IMR-90 (cell line): ENCODE measurements at regions not wholly inside any gene's neighbourhood (a gene's known extent, or its start where the extent isn't known, plus 50 kb on each side); places are given as distances from the start of the nearest gene placed in this dataset.

Experiments
- ATAC-seq: fragments of 200-7000 bp; cut with Tn5 transposase; 2 replicates; pipeline ENCODE4 v1.9.1; 2020; ENCODE audit warnings: low read depth, mild to moderate bottlenecking, moderate library complexity
- BruUV-seq: library from RNA; stranded (reverse); fragments of 400-500 nt; replicated peaks from 2 replicates; lab custom pipeline; 2021; lab: Mats Ljungman, UMichigan
- CTCF ChIA-PET: fragments of 300-600 bp; formaldehyde crosslinking; extraction: SDS; loops from one replicate; lab custom pipeline; 2021; ENCODE audit warnings: antibody characterized with exemption; lab: Yijun Ruan, JAX
- POLR2A ChIA-PET: fragments of 300-600 bp; sonication (Branson Sonifier 250); formaldehyde crosslinking; loops from one replicate; lab custom pipeline; 2022; ENCODE audit warnings: antibody characterized with exemption; ENCODE audit not compliant: unreplicated experiment; lab: Charles Lee
- DNase-seq: peaks from one replicate; pipeline ENCODE4 v3.0.0; 2013
- H2AFZ ChIP-seq: replicated peaks from 2 replicates; pipeline ENCODE3; 2013; ENCODE audit warnings: low read length, mild to moderate bottlenecking; ENCODE audit not compliant: poor library complexity
- H2AK5ac ChIP-seq: 2 replicates; pipeline ENCODE4 v1.6.1; 2013; ENCODE audit warnings: low read depth, low read length, inconsistent platforms
- H2AK9ac ChIP-seq: replicated peaks from 2 replicates; pipeline ENCODE3; 2013; ENCODE audit warnings: mild to moderate bottlenecking, low read depth, low read length, moderate library complexity; ENCODE audit not compliant: poor library complexity
- H2BK120ac ChIP-seq: 2 replicates; pipeline ENCODE4 v1.6.1; 2013; ENCODE audit warnings: low read depth, low read length, inconsistent platforms
- H2BK15ac ChIP-seq: 3 replicates; pipeline ENCODE4 v1.6.1; 2013; ENCODE audit warnings: low read depth, low read length, inconsistent platforms
- H2BK20ac ChIP-seq: 2 replicates; pipeline ENCODE4 v1.6.1; 2013; ENCODE audit warnings: low read depth, mild to moderate bottlenecking, inconsistent platforms, low read length, moderate library complexity
- H2BK5ac ChIP-seq: 2 replicates; pipeline ENCODE4 v1.6.1; 2013; ENCODE audit warnings: mild to moderate bottlenecking, low read depth, low read length, inconsistent platforms; ENCODE audit not compliant: poor library complexity, severe bottlenecking
- H3K14ac ChIP-seq: replicated peaks from 2 replicates; pipeline ENCODE4 v1.6.1; 2013; ENCODE audit warnings: low read depth, low read length, inconsistent platforms
- H3K18ac ChIP-seq: 2 replicates; pipeline ENCODE4 v1.6.1; 2013; ENCODE audit warnings: low read depth, low read length, control low read depth
- H3K23ac ChIP-seq: 2 replicates; pipeline ENCODE4 v1.6.1; 2013; ENCODE audit warnings: low read depth, low read length, inconsistent platforms
- H3K27ac ChIP-seq: 2 replicates; pipeline ENCODE4 v1.5.1; 2013; ENCODE audit warnings: mild to moderate bottlenecking, control low read depth, low read length; ENCODE audit not compliant: insufficient read depth
- H3K27me3 ChIP-seq: 2 replicates; pipeline ENCODE4 v1.6.1; 2013; ENCODE audit warnings: low read length; ENCODE audit not compliant: control insufficient read depth, insufficient read depth
- H3K36me3 ChIP-seq: 2 replicates; pipeline ENCODE4 v1.6.1; 2013; ENCODE audit warnings: low read length, mixed read lengths; ENCODE audit not compliant: control insufficient read depth, insufficient read depth
- H3K4ac ChIP-seq: 2 replicates; pipeline ENCODE4 v1.6.1; 2013; ENCODE audit warnings: low read depth, low read length, inconsistent platforms
- H3K4me1 ChIP-seq: 2 replicates; pipeline ENCODE4 v1.6.1; 2013; ENCODE audit warnings: low read length, mixed read lengths; ENCODE audit not compliant: control insufficient read depth, insufficient read depth
- H3K4me2 ChIP-seq: 2 replicates; pipeline ENCODE4 v1.6.1; 2013; ENCODE audit warnings: low read depth, mild to moderate bottlenecking, control low read depth, low read length, moderate library complexity
- H3K4me3 ChIP-seq: 2 replicates; pipeline ENCODE4 v1.5.1; 2013; ENCODE audit warnings: low read depth, mild to moderate bottlenecking, control low read depth, low read length, moderate library complexity; ENCODE audit not compliant: insufficient read depth
- H3K56ac ChIP-seq: 2 replicates; pipeline ENCODE4 v1.6.1; 2013; ENCODE audit warnings: low read length, inconsistent platforms; ENCODE audit not compliant: insufficient read depth; ENCODE audit errors: extremely low read depth
- H3K79me1 ChIP-seq, 2 experiments: 2 replicates each; pipeline ENCODE4 v1.6.1; 2013; ENCODE audit warnings: low read length in 2 of 2, inconsistent platforms in 1 of 2, low read depth in 1 of 2
- H3K9ac ChIP-seq: 2 replicates; pipeline ENCODE4 v1.6.1; 2013; ENCODE audit warnings: low read depth, low read length, control low read depth
- H3K9me1 ChIP-seq: 2 replicates; pipeline ENCODE4 v1.6.1; 2013; ENCODE audit warnings: low read length, inconsistent platforms; ENCODE audit not compliant: insufficient read depth
- H3K9me3 ChIP-seq: 2 replicates; pipeline ENCODE4 v1.6.1; 2013; ENCODE audit warnings: low read length; ENCODE audit not compliant: control insufficient read depth, insufficient read depth
- H4K20me1 ChIP-seq: 2 replicates; pipeline ENCODE4 v1.6.1; 2013; ENCODE audit warnings: low read length, inconsistent platforms; ENCODE audit not compliant: insufficient read depth
- H4K5ac ChIP-seq: 2 replicates; pipeline ENCODE4 v1.6.1; 2013; ENCODE audit warnings: mild to moderate bottlenecking, low read depth, low read length, control low read depth
- H4K8ac ChIP-seq, 2 experiments: 2 replicates each; pipeline ENCODE4 v1.6.1; 2013; ENCODE audit warnings: low read depth in 2 of 2, low read length in 2 of 2, control low read depth in 1 of 2, inconsistent platforms in 1 of 2
- H4K91ac ChIP-seq: 2 replicates; pipeline ENCODE4 v1.6.1; 2013; ENCODE audit warnings: low read depth, low read length, inconsistent platforms; ENCODE audit not compliant: insufficient read depth
- BHLHE40 ChIP-seq: fragments of 150-350 bp; IDR thresholded peaks from 2 replicates; pipeline ENCODE4 v1.6.1; 2016; ENCODE audit warnings: mild to moderate bottlenecking, low read depth, low read length
- CEBPB ChIP-seq: IDR thresholded peaks from 2 replicates; pipeline ENCODE4 v1.6.1; 2012; ENCODE audit warnings: low read depth, low read length, improper control_type of control experiment
- CHD1 ChIP-seq: IDR thresholded peaks from 2 replicates; pipeline ENCODE4 v1.6.1; 2012; ENCODE audit warnings: low read depth, low read length, improper control_type of control experiment
- FOS ChIP-seq: fragments of 150-350 bp; IDR thresholded peaks from 2 replicates; pipeline ENCODE4 v1.6.1; 2016; ENCODE audit warnings: low read depth, low read length
- MAFK ChIP-seq: IDR thresholded peaks from 2 replicates; pipeline ENCODE4 v1.6.1; 2012; ENCODE audit warnings: low read depth, low read length, improper control_type of control experiment
- MAZ ChIP-seq: IDR thresholded peaks from 2 replicates; pipeline ENCODE4 v1.6.1; 2012; ENCODE audit warnings: low read depth, mild to moderate bottlenecking, low read length, improper control_type of control experiment, moderate library complexity, borderline replicate concordance
- MXI1 ChIP-seq: IDR thresholded peaks from 2 replicates; pipeline ENCODE4 v1.6.1; 2012; ENCODE audit warnings: low read depth, mild to moderate bottlenecking, low read length, moderate library complexity, borderline replicate concordance
- NFE2L2 ChIP-seq: fragments of 150-350 bp; IDR thresholded peaks from 2 replicates; pipeline ENCODE4 v1.6.1; 2016; ENCODE audit warnings: low read depth, mild to moderate bottlenecking, low read length
- POLR2A ChIP-seq: IDR thresholded peaks from 2 replicates; pipeline ENCODE4 v1.6.1; 2012; ENCODE audit warnings: mild to moderate bottlenecking, low read depth, low read length
- RAD21 ChIP-seq: IDR thresholded peaks from 2 replicates; pipeline ENCODE4 v1.6.1; 2012; ENCODE audit warnings: low read length, improper control_type of control experiment
- RCOR1 ChIP-seq: IDR thresholded peaks from 2 replicates; pipeline ENCODE4 v1.6.1; 2012; ENCODE audit warnings: mild to moderate bottlenecking, low read length, improper control_type of control experiment; ENCODE audit not compliant: insufficient replicate concordance
- RFX5 ChIP-seq: IDR thresholded peaks from 2 replicates; pipeline ENCODE4 v1.8.0; 2012; ENCODE audit warnings: low read depth, mild to moderate bottlenecking, low read length, moderate library complexity
- SMC3 ChIP-seq: fragments of 150-350 bp; IDR thresholded peaks from 2 replicates; pipeline ENCODE4 v1.6.1; 2016; ENCODE audit warnings: low read depth, mild to moderate bottlenecking, antibody characterized with exemption, low read length, moderate library complexity
- USF2 ChIP-seq: fragments of 150-350 bp; IDR thresholded peaks from 2 replicates; pipeline ENCODE4 v1.6.1; 2017; ENCODE audit warnings: mild to moderate bottlenecking, antibody characterized with exemption, low read length, low read depth
- WGBS, 2 experiments: methylation state at CpG; one replicate each; pipeline versions ENCODE4 v1.1.5 to v1.1.7; 2013; ENCODE audit warnings: missing lambda C conversion rate in 2 of 2; ENCODE audit not compliant: insufficient read length in 1 of 2; ENCODE audit errors: extremely low coverage in 2 of 2; 5-methylcytosine and 5-hydroxymethylcytosine counted together
- dilution Hi-C: fragments of 300-500 bp; cut with HindIII; formaldehyde crosslinking; loops from one replicate; pipeline ENCODE4 v1.14.3; 2018; ENCODE audit warnings: low sequenced_read_pairs; ENCODE audit not compliant: unreplicated experiment
- in situ Hi-C: fragments of 300-500 bp; cut with MboI; formaldehyde crosslinking; loops from 3 replicates; pipeline ENCODE4 v1.14.3; 2019; ENCODE audit warnings: low sequenced_read_pairs, inconsistent platforms, mixed read lengths
- intact Hi-C: fragments of 100-400 bp; cut with micrococcal nuclease; formaldehyde crosslinking; loops from 2 replicates; pipeline ENCODE4 v1.10.0; 2022
- TF ChIP-seq, protein P1 (sequence below): conservative IDR thresholded peaks from 2 replicates; pipeline ENCODE4 v1.5.1; 2012; ENCODE audit warnings: mild to moderate bottlenecking, low read depth, low read length, improper control_type of control experiment
- TF ChIP-seq, protein P2 (sequence below): fragments of 150-350 bp; IDR thresholded peaks from 2 replicates; pipeline ENCODE4 v1.6.1; 2016; ENCODE audit warnings: low read depth, mild to moderate bottlenecking, low read length, moderate library complexity, borderline replicate concordance

DNA sequence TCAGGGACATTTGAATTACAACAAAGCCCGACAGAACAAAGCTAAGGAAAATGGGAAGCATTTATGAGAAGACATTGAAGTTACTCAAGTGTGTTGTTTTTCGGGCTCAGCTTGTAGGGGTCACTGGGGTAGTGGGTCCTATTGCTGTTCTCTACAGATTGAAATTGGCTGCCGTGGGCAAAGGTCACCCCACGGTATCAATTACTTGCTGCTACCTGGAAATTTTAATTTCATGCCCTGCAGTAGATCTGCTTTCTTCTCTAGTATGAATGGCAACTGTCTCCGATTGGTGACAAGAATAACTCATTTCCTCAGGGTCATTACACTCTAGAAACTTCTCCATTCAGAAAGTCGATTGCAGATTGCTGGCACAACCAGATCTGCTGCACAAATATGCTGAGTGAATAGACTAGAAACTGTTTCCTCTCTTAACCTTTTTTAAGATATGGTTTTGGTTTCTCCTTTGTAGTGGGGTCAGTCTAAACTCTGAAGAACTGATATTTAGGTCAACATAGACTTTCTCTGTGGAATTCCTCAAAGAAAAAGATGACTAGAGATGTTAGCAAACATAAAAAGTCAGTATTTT is 454.1 kb downstream of the ARHGEF28 start:
- no peak overlapping the region for H3K4ac ChIP-seq
- intact Hi-C loops = no loop called here
- no peaks in the 10 kb centered on the region for H3K4me1 ChIP-seq
- no peaks in the 10 kb centered on the region for H3K36me3 ChIP-seq
- ChIA-PET POLR2A (no interaction called here), CTCF (no interaction called here)
- H3K27me3 ChIP-seq = peaks cover 24% of the 10 kb centered on the region
- H2AK5ac ChIP-seq = no peak overlapping the region
- no peak overlapping the region for H4K91ac ChIP-seq
- TF ChIP-seq FOS (no peak), USF2 (no peak), SMC3 (no peak), NFE2L2 (no peak), MAZ (no peak), MXI1 (no peak), CEBPB (no peak), BHLHE40 (no peak), RFX5 (no peak), RCOR1 (no peak), CHD1 (no peak), RAD21 (no peak), MAFK (no peak), POLR2A (no peak)
- TF ChIP-seq, protein P1, sequence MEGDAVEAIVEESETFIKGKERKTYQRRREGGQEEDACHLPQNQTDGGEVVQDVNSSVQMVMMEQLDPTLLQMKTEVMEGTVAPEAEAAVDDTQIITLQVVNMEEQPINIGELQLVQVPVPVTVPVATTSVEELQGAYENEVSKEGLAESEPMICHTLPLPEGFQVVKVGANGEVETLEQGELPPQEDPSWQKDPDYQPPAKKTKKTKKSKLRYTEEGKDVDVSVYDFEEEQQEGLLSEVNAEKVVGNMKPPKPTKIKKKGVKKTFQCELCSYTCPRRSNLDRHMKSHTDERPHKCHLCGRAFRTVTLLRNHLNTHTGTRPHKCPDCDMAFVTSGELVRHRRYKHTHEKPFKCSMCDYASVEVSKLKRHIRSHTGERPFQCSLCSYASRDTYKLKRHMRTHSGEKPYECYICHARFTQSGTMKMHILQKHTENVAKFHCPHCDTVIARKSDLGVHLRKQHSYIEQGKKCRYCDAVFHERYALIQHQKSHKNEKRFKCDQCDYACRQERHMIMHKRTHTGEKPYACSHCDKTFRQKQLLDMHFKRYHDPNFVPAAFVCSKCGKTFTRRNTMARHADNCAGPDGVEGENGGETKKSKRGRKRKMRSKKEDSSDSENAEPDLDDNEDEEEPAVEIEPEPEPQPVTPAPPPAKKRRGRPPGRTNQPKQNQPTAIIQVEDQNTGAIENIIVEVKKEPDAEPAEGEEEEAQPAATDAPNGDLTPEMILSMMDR = no peak
- TF ChIP-seq, protein P2, sequence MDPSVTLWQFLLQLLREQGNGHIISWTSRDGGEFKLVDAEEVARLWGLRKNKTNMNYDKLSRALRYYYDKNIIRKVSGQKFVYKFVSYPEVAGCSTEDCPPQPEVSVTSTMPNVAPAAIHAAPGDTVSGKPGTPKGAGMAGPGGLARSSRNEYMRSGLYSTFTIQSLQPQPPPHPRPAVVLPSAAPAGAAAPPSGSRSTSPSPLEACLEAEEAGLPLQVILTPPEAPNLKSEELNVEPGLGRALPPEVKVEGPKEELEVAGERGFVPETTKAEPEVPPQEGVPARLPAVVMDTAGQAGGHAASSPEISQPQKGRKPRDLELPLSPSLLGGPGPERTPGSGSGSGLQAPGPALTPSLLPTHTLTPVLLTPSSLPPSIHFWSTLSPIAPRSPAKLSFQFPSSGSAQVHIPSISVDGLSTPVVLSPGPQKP = no peak
- ATAC-seq (no peak), DNase-seq (no peak)
- no peak overlapping the region for H2AK9ac ChIP-seq
- H3K4me3 ChIP-seq = no peak overlapping the region
- H3K56ac ChIP-seq = no peak overlapping the region
- H3K23ac ChIP-seq = no peak overlapping the region
- no peak overlapping the region for H2BK20ac ChIP-seq
- H3K27ac ChIP-seq = no peak overlapping the region
- no peak overlapping the region for H3K18ac ChIP-seq
- in situ Hi-C loops = no loop called here
- H2AFZ ChIP-seq = no peak overlapping the region
- dilution Hi-C loops = no loop called here
- H2BK5ac ChIP-seq = no peak overlapping the region
- no peaks in the 10 kb centered on the region for H3K9me3 ChIP-seq
- H4K20me1 ChIP-seq = no peaks in the 10 kb centered on the region
- H2BK15ac ChIP-seq = no peak overlapping the region
- no peaks in the 10 kb centered on the region for H3K9me1 ChIP-seq
- no peak overlapping the region for H2BK120ac ChIP-seq
- H3K79me1 ChIP-seq = no peaks in the 10 kb centered on the region
- no peak overlapping the region for H4K5ac ChIP-seq
- H3K14ac ChIP-seq = no peak overlapping the region
- BruUV-seq = no TSS peak
- no CpG with 5 or more reads among the region's 6 CpGs for WGBS, 2 experiments
- H3K4me2 ChIP-seq = no peak overlapping the region
- no peak overlapping the region for H4K8ac ChIP-seq
- no peak overlapping the region for H3K9ac ChIP-seq
